ENCODE measurements at regions not wholly inside any gene's neighbourhood (a gene's known extent, or its start where the extent isn't known, plus 50 kb on each side); places are given as distances from the start of the nearest gene placed in this dataset.

DNA sequence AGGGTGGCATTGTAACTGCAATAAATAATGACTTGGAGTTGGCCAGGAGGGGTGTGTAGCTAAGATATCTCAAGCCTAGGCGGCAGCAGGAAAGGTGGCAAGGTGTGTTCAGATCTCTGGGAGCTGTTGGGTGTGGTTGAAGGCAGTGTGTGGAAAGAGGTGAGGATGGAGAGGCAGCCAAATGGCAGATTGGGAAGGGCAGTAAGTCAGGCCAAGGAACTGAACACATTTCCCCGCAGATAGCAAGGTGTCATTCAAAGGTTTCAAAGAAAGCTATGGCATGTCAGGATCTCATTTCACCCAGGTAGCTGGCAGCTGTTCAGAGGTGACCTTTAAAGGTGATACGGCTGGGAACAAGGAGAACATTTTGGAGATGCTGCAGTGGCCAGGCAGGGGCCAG is 586.0 kb upstream of the MGMT start:
- 21% methylated on average over 3 of the region's 3 CpGs for WGBS (ENCODE audit: low lambda C conversion rate)
- ChIA-PET CTCF (interaction anchor here (0.9 kb wide), 1 partner anchor 613 kb away, joined by 3 read pairs; no protein-coding TSS in a partner anchor), POLR2A (no interaction called here)
- H3K9me2 ChIP-seq, result no peaks in the 10 kb centered on the region
- no peak for DNase-seq
- no peak overlapping the region for H3K4me3 ChIP-seq (ENCODE audit: low read depth in 2 of 2, low read length in 1 of 2)
- H4K20me1 ChIP-seq (ENCODE audit: insufficient read depth), result no peaks in the 10 kb centered on the region
- H3K36me3 ChIP-seq (replicated peaks in 1 of 2; ENCODE audit: control insufficient read depth in 1 of 2, insufficient read depth in 2 of 2, low read length in 1 of 2), result no peaks in the 10 kb centered on the region
- no peaks in the 10 kb centered on the region for H3F3A ChIP-seq (replicated peaks; ENCODE audit: insufficient read depth)
- no peak overlapping the region for H2AFZ ChIP-seq (ENCODE audit: low read depth)
- no peaks in the 10 kb centered on the region for H3K27me3 ChIP-seq (ENCODE audit: insufficient read depth)
- H3K27ac ChIP-seq (ENCODE audit: low read depth in 2 of 2, low read length in 1 of 2), result no peak overlapping the region
- no peak for TF ChIP-seq GABPA (IDR thresholded peaks at IDR 0.05; ENCODE audit: low read depth)
- TF ChIP-seq, protein P1, sequence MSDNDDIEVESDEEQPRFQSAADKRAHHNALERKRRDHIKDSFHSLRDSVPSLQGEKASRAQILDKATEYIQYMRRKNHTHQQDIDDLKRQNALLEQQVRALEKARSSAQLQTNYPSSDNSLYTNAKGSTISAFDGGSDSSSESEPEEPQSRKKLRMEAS (IDR thresholded peaks at IDR 0.05; ENCODE audit: low read depth), result no peak
- no peak for TF ChIP-seq YY1 (IDR thresholded peaks at IDR 0.05; ENCODE audit: low read depth)
- no peak for TF ChIP-seq NRF1 (IDR thresholded peaks at IDR 0.05; ENCODE audit: low read depth, low read length)
- TF ChIP-seq, protein P2, sequence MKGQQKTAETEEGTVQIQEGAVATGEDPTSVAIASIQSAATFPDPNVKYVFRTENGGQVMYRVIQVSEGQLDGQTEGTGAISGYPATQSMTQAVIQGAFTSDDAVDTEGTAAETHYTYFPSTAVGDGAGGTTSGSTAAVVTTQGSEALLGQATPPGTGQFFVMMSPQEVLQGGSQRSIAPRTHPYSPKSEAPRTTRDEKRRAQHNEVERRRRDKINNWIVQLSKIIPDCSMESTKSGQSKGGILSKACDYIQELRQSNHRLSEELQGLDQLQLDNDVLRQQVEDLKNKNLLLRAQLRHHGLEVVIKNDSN (IDR thresholded peaks at IDR 0.05; ENCODE audit: borderline replicate concordance, low read depth), result no peak
- no peak for TF ChIP-seq RCOR1 (IDR thresholded peaks at IDR 0.05; ENCODE audit: low read length)
- TF ChIP-seq, protein P3, sequence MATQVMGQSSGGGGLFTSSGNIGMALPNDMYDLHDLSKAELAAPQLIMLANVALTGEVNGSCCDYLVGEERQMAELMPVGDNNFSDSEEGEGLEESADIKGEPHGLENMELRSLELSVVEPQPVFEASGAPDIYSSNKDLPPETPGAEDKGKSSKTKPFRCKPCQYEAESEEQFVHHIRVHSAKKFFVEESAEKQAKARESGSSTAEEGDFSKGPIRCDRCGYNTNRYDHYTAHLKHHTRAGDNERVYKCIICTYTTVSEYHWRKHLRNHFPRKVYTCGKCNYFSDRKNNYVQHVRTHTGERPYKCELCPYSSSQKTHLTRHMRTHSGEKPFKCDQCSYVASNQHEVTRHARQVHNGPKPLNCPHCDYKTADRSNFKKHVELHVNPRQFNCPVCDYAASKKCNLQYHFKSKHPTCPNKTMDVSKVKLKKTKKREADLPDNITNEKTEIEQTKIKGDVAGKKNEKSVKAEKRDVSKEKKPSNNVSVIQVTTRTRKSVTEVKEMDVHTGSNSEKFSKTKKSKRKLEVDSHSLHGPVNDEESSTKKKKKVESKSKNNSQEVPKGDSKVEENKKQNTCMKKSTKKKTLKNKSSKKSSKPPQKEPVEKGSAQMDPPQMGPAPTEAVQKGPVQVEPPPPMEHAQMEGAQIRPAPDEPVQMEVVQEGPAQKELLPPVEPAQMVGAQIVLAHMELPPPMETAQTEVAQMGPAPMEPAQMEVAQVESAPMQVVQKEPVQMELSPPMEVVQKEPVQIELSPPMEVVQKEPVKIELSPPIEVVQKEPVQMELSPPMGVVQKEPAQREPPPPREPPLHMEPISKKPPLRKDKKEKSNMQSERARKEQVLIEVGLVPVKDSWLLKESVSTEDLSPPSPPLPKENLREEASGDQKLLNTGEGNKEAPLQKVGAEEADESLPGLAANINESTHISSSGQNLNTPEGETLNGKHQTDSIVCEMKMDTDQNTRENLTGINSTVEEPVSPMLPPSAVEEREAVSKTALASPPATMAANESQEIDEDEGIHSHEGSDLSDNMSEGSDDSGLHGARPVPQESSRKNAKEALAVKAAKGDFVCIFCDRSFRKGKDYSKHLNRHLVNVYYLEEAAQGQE (IDR thresholded peaks at IDR 0.05; ENCODE audit: low read depth, low read length), result no peak
- TF ChIP-seq SMC3 (IDR thresholded peaks at IDR 0.05; ENCODE audit: low read depth, low read length), result no peak
- TF ChIP-seq RXRA (IDR thresholded peaks at IDR 0.05; ENCODE audit: borderline replicate concordance, low read depth), result no peak
- TF ChIP-seq IRF3 (IDR thresholded peaks at IDR 0.05; ENCODE audit: low read depth, low read length), result no peak
- no peak for TF ChIP-seq POLR2AphosphoS5 (IDR thresholded peaks at IDR 0.05; ENCODE audit: low read depth, low read length)
- TF ChIP-seq ELF1 (IDR thresholded peaks at IDR 0.05), result no peak
- TF ChIP-seq MXI1 (IDR thresholded peaks at IDR 0.05; ENCODE audit: low read depth, low read length), result no peak
- TF ChIP-seq TEAD4 (IDR thresholded peaks at IDR 0.05; ENCODE audit: borderline replicate concordance, insufficient read depth), result no peak
- no peak for TF ChIP-seq FOXJ3 (CRISPR knock-in tag; IDR thresholded peaks at IDR 0.05)
- H3K9ac ChIP-seq, result no peak overlapping the region
- H3K79me2 ChIP-seq (ENCODE audit: insufficient read depth), result no peaks in the 10 kb centered on the region
- no peaks in the 10 kb centered on the region for H3K9me3 ChIP-seq
- no peaks in the 10 kb centered on the region for H3K4me1 ChIP-seq (ENCODE audit: control insufficient read depth in 1 of 2, insufficient read depth in 2 of 2, low read depth in 1 of 2, low read length in 1 of 2)
- no peak overlapping the region for H3K4me2 ChIP-seq
